ENCODE measurements at regions not wholly inside any gene's neighbourhood (a gene's known extent, or its start where the extent isn't known, plus 50 kb on each side); places are given as distances from the start of the nearest gene placed in this dataset.

- TF ChIP-seq EZH2 (IDR thresholded peaks at IDR 0.05; ENCODE audit: borderline replicate concordance, insufficient read depth, low read length, poor library complexity, severe bottlenecking), result no peak
- no peak for TF ChIP-seq CTCF (IDR thresholded peaks at IDR 0.05; ENCODE audit: poor library complexity, severe bottlenecking)
- TF ChIP-seq TAF1 (IDR thresholded peaks at IDR 0.05; ENCODE audit: low read depth), result no peak
- TF ChIP-seq EP300 (conservative IDR thresholded peaks at IDR 0.05; ENCODE audit: poor library complexity, severe bottlenecking), result no peak
Observed at GRCh38 chr16:63789603-63790002, 1332.3 kb downstream of the CDH11 start.
